Uterus (tissue), 3 donors: ENCODE measurements at regions not wholly inside any gene's neighbourhood (a gene's known extent, or its start where the extent isn't known, plus 50 kb on each side); places are given as distances from the start of the nearest gene placed in this dataset.

ENCODE experiments used
- DNase-seq, 2 donors: peaks; one replicate each; pipeline ENCODE4 v3.0.0-alpha.2; 2019 to 2020
- H3K27ac ChIP-seq, 2 donors: fragments of 200-600 bp; sonication (generic); 1 replicate in 1 of 2; 2 replicates in 1 of 2; pipeline ENCODE4 v1.5.1; 2016 to 2018
- H3K27me3 ChIP-seq, 2 donors: fragments of 200-600 bp; sonication (generic); one replicate each; pipeline ENCODE4 v1.5.1; 2018 to 2019; ENCODE audit warnings: control low read depth in 1 of 2
- H3K36me3 ChIP-seq, 2 donors: fragments of 200-600 bp; sonication (generic); one replicate each; pipeline ENCODE4 v1.5.1; 2019; ENCODE audit warnings: control low read depth in 1 of 2
- H3K4me1 ChIP-seq, 2 donors: fragments of 200-600 bp; sonication (generic); one replicate each; pipeline ENCODE4 v1.5.1; 2018 to 2019; ENCODE audit warnings: control low read depth in 1 of 2
- H3K4me3 ChIP-seq, 2 donors: fragments of 200-600 bp; sonication (generic); 1 replicate in 1 of 2; 2 replicates in 1 of 2; pipeline ENCODE4 v1.5.1; 2018 to 2019; ENCODE audit warnings: mild to moderate bottlenecking in 1 of 2
- H3K9me3 ChIP-seq, 2 donors: fragments of 200-600 bp; sonication (generic); one replicate each; pipeline ENCODE4 v1.5.1; 2019; ENCODE audit warnings: control low read depth in 1 of 2
- POLR2A ChIP-seq, 2 donors: fragments of 450-650 bp; IDR thresholded peaks; one replicate each; pipeline ENCODE4 v1.6.1; 2016; ENCODE audit warnings: antibody characterized with exemption in 2 of 2, mild to moderate bottlenecking in 1 of 2, moderate library complexity in 1 of 2
- intact Hi-C: fragments of 100-400 bp; cut with DNase I; formaldehyde crosslinking; loops from one replicate; pipeline ENCODE4 v1.15.1; 2023; ENCODE audit warnings: low total_unique reads
- TF ChIP-seq, protein P1 (sequence below), 4 experiments: fragments of 200-600 bp in 2 of 4; fragments of 450-650 bp in 2 of 4; sonication (generic) in 2 of 4; IDR thresholded peaks; one replicate each; pipeline ENCODE4 v1.5.1; 2016 to 2019; ENCODE audit warnings: antibody characterized with exemption in 4 of 4, mild to moderate bottlenecking in 2 of 4, moderate library complexity in 1 of 4
- donor health status: DM: yes; HTN: yes; CAD: no.

DNA sequence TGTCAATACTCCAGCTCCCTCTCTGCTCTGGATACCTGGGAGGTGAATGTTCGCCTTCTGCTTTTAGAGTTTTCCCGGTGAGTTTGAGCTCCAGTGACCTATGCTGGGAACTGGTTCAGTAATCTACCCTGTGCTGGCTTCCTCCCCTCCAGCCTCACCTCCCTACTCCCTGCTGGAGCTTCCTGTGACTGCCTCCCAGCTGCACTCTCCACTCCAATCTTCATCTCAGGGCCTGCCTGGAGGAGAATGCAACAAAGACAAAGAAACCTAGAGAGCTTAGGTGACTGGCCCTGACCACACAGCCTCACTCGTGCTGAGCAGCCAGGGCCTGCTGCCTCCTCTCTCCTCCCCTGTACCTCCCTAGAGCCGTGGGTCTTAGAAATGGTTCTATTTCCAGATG lies 101.6 kb upstream of the FOXF1 start:
- peaks cover 0 to 5% of the 10 kb centered on the region in 2 donors for H3K27me3 ChIP-seq
- no peaks in the 10 kb centered on the region for H3K4me1 ChIP-seq
- H3K36me3 ChIP-seq: no peaks in the 10 kb centered on the region
- TF ChIP-seq POLR2A (IDR thresholded peaks at IDR 0.05): no peak
- TF ChIP-seq, protein P1, sequence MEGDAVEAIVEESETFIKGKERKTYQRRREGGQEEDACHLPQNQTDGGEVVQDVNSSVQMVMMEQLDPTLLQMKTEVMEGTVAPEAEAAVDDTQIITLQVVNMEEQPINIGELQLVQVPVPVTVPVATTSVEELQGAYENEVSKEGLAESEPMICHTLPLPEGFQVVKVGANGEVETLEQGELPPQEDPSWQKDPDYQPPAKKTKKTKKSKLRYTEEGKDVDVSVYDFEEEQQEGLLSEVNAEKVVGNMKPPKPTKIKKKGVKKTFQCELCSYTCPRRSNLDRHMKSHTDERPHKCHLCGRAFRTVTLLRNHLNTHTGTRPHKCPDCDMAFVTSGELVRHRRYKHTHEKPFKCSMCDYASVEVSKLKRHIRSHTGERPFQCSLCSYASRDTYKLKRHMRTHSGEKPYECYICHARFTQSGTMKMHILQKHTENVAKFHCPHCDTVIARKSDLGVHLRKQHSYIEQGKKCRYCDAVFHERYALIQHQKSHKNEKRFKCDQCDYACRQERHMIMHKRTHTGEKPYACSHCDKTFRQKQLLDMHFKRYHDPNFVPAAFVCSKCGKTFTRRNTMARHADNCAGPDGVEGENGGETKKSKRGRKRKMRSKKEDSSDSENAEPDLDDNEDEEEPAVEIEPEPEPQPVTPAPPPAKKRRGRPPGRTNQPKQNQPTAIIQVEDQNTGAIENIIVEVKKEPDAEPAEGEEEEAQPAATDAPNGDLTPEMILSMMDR (IDR thresholded peaks at IDR 0.05): no peak
- no peak overlapping the region for H3K4me3 ChIP-seq
- no peaks in the 10 kb centered on the region for H3K9me3 ChIP-seq
- H3K27ac ChIP-seq: no peak overlapping the region
- DNase-seq: no peak
- intact Hi-C loops: no loop called here

DNA sequence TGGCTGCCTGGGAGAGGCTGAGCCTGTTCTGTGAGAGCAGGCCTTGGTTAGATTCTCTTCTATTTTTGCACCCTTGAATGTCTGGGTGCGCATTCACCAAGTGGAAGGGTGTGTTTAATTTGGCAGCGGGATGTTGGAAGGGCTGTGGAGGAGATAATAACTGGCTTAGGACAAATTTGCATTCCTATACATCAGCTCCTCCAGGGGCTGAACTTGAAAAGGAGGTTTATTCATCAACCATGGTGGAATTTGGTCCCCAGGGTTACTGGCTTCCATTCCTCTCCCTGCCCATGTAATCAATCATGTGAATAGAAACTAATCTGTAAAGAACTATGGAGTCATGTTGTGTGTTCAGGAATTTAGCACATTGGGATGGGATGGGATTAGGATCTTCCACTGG lies 100.2 kb upstream of the FOXF1 start:
- no peaks in the 10 kb centered on the region for H3K9me3 ChIP-seq
- no peak for DNase-seq
- intact Hi-C loops: no loop called here
- TF ChIP-seq, protein P1 (IDR thresholded peaks at IDR 0.05): no peak
- TF ChIP-seq POLR2A (IDR thresholded peaks at IDR 0.05): no peak
- H3K4me3 ChIP-seq: no peak overlapping the region
- peaks cover 0 to 5% of the 10 kb centered on the region in 2 donors for H3K27me3 ChIP-seq
- H3K36me3 ChIP-seq: no peaks in the 10 kb centered on the region
- H3K4me1 ChIP-seq: no peaks in the 10 kb centered on the region
- no peak overlapping the region for H3K27ac ChIP-seq

DNA sequence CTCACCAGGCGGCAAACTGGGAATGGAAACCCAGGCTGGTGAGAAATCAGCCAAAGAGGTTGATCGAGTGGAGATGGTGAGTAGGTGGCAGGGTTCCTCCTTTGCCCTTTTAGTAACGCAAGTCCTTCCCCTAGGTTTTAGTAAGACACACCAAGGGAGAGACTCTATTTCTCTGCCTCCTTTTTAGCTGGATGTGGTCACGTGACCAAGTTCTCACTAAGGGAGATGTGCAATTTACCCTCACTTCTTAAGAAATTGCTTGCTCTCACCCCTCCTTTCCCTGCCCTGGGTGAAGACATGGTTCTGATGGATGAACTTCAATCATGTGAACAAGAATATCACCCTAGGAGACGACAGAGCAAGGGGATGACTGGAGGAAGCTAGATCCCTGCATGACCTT lies 99.8 kb upstream of the FOXF1 start:
- intact Hi-C loops: no loop called here
- TF ChIP-seq, protein P1 (IDR thresholded peaks at IDR 0.05): no peak
- TF ChIP-seq POLR2A (IDR thresholded peaks at IDR 0.05): no peak

DNA sequence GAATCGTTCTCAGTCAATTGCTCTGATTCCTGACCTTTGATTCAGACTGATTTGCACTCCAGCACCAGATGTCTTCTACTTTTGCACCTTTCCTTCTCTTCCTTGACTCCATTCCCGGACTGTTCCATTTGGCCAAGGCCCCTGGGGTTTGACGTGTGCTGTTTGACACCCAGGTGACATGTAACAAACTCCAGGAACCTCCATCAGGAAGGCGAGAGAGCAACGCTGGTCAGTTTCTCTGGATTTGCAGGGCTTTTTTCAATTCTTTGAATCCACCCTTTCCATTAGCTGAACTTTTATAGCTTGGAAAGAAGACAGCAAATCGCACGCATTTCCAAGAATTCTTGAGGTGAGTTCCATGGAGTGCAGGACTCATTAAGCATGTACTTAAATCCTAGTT lies 98.4 kb upstream of the FOXF1 start:
- Histone ChIP-seq H3K9me3 (no peaks in the 10 kb centered on the region), H3K4me3 (no peak overlapping the region), H3K27ac (no peak overlapping the region), H3K4me1 (no peaks in the 10 kb centered on the region), H3K36me3 (no peaks in the 10 kb centered on the region), H3K27me3 (peaks cover 0 to 5% of the 10 kb centered on the region in 2 donors)
- no peak for DNase-seq
- intact Hi-C loops: no loop called here
- TF ChIP-seq POLR2A (IDR thresholded peaks at IDR 0.05): no peak
- TF ChIP-seq, protein P1 (IDR thresholded peaks at IDR 0.05): no peak

More for the DNA sequence above, 99.8 kb upstream of the FOXF1 start:
- Histone ChIP-seq H3K4me1 (no peaks in the 10 kb centered on the region), H3K4me3 (no peak overlapping the region), H3K36me3 (no peaks in the 10 kb centered on the region), H3K27ac (no peak overlapping the region), H3K9me3 (no peaks in the 10 kb centered on the region), H3K27me3 (peaks cover 0 to 5% of the 10 kb centered on the region in 2 donors)
- DNase-seq: no peak

DNA sequence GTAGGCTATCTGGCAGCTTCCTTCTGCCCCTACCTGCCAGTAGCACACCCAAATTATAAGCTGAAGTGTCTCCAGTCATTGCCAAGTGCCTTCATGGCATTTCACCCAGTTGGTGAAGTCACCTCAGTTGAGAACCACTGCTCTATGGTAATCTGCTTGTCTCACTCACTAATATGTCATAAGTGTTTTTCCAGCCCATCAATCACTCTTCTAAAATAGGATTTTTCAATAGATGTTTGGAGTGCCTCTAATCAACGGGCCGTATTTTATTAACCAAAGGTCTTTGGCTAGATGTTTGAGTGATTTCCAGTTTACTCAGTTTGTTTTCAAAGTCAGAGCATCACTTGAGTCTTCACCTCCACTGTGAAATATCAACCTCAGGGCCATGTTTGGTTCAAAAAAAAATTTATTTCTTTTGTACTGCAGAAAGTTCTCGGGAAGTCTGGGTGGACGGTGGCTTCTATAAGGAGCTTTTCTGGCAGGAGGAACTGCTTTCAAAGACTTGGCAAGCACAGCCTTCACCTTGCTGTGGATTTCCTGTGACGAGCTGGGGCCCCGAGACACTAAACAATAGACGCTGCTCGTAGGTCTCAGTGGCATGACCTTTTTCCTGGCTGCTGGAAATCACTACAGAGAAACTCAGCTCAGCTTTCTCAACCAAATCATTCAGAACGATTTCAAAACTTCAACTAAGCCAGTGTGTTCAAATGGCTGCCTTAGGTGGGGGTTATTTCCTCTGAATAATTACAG lies 95.2 kb upstream of the FOXF1 start:
- H3K27ac ChIP-seq: peak overlapping the region; percentile 44 to 48
- no peaks in the 10 kb centered on the region for H3K36me3 ChIP-seq
- H3K9me3 ChIP-seq: no peaks in the 10 kb centered on the region
- peak in 1 of 2 donors; percentile 60 for DNase-seq
- TF ChIP-seq POLR2A (IDR thresholded peaks at IDR 0.05): no peak
- TF ChIP-seq, protein P1 (IDR thresholded peaks at IDR 0.05): no peak
- intact Hi-C loops: no loop called here
- peaks cover 0 to 5% of the 10 kb centered on the region in 2 donors for H3K27me3 ChIP-seq
- no peak overlapping the region for H3K4me3 ChIP-seq
- no peaks in the 10 kb centered on the region for H3K4me1 ChIP-seq
